AG09309 (cell line): ENCODE measurements at regions not wholly inside any gene's neighbourhood (a gene's known extent, or its start where the extent isn't known, plus 50 kb on each side); places are given as distances from the start of the nearest gene placed in this dataset.

ENCODE experiments used
- DNase-seq: peaks from one replicate; pipeline ENCODE4 v3.0.0-alpha.2; 2010; ENCODE audit warnings: low read depth
- H3K4me3 ChIP-seq: 2 replicates; pipeline ENCODE4 v1.5.1; 2011; ENCODE audit warnings: mild to moderate bottlenecking, low read depth, low read length, moderate library complexity; ENCODE audit not compliant: control insufficient read depth
- CTCF ChIP-seq: IDR thresholded peaks from 2 replicates; pipeline ENCODE4 v1.5.1; 2011; ENCODE audit warnings: mild to moderate bottlenecking, low read depth, low read length, inconsistent platforms; ENCODE audit not compliant: insufficient read depth, control insufficient read depth; ENCODE audit errors: missing control alignments

GRCh38 chr1:187762118-187762517, 933.4 kb downstream of the PLA2G4A start:
- DNase-seq: no peak
- no peak overlapping the region for H3K4me3 ChIP-seq
- no peak for TF ChIP-seq CTCF

GRCh38 chr1:187763465-187763864, 934.7 kb downstream of the PLA2G4A start:
- no peak for DNase-seq
- TF ChIP-seq CTCF: no peak
- no peak overlapping the region for H3K4me3 ChIP-seq

- no peak for TF ChIP-seq CTCF
- DNase-seq: no peak
- H3K4me3 ChIP-seq: no peak overlapping the region
Observed at GRCh38 chr1:187763976-187764375, 935.2 kb downstream of the PLA2G4A start.

- DNase-seq: no peak
- H3K4me3 ChIP-seq: no peak overlapping the region
- no peak for TF ChIP-seq CTCF
Observed at GRCh38 chr1:187771396-187771795, 942.6 kb downstream of the PLA2G4A start.

- no peak for TF ChIP-seq CTCF
- no peak for DNase-seq
- H3K4me3 ChIP-seq: no peak overlapping the region
Observed at GRCh38 chr1:187773168-187773567, 944.4 kb downstream of the PLA2G4A start.

- no peak for TF ChIP-seq CTCF
- H3K4me3 ChIP-seq: no peak overlapping the region
- no peak for DNase-seq
Observed at GRCh38 chr1:187787736-187788135, 959.0 kb downstream of the PLA2G4A start.

GRCh38 chr1:187788718-187789117, 960.0 kb downstream of the PLA2G4A start:
- H3K4me3 ChIP-seq: no peak overlapping the region
- TF ChIP-seq CTCF: no peak
- DNase-seq: no peak
